ENCODE measurements at regions not wholly inside any gene's neighbourhood (a gene's known extent, or its start where the extent isn't known, plus 50 kb on each side); places are given as distances from the start of the nearest gene placed in this dataset.

DNA sequence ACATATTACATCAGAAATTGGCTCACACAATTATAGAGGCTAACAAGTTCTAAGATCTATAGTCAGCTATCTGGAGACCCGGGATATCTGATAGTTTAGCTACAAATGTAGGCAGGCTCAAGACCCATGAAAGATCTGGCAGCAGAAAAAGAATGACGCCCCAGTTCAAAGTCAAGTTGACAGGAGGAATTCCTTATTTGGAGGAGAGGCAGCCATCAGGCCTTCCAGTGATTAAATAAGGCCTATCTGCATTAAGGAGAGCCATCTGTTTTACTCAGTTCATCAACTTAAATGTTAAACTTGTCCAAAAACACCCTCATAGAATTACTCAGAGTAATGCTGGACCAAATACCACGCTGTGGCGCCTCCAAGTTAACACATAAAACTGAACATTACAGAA lies 1402.6 kb downstream of the FAM181B start:
- TF ChIP-seq MYC (IDR thresholded peaks at IDR 0.05; ENCODE audit: insufficient read depth, insufficient read length, insufficient replicate concordance, low read length, severe bottlenecking) (no peak), RBBP5 (conservative IDR thresholded peaks at IDR 0.05) (no peak), ZNF274 (IDR thresholded peaks at IDR 0.05; ENCODE audit: insufficient read depth, insufficient read length) (no peak), POLR2A (IDR thresholded peaks at IDR 0.05; ENCODE audit: low read depth, low read length) (no peak), ATF7 (IDR thresholded peaks at IDR 0.05; ENCODE audit: low read depth) (no peak), IKZF1 (conservative IDR thresholded peaks at IDR 0.05) (no peak), SREBF1 (IDR thresholded peaks at IDR 0.05; ENCODE audit: low read length) (no peak), CEBPB (IDR thresholded peaks at IDR 0.05; ENCODE audit: borderline replicate concordance in 1 of 2, low read depth in 2 of 2, low read length in 2 of 2) (no peak), POLR2AphosphoS5 (IDR thresholded peaks at IDR 0.05; ENCODE audit: low read length) (no peak)
- TF ChIP-seq, protein P1, sequence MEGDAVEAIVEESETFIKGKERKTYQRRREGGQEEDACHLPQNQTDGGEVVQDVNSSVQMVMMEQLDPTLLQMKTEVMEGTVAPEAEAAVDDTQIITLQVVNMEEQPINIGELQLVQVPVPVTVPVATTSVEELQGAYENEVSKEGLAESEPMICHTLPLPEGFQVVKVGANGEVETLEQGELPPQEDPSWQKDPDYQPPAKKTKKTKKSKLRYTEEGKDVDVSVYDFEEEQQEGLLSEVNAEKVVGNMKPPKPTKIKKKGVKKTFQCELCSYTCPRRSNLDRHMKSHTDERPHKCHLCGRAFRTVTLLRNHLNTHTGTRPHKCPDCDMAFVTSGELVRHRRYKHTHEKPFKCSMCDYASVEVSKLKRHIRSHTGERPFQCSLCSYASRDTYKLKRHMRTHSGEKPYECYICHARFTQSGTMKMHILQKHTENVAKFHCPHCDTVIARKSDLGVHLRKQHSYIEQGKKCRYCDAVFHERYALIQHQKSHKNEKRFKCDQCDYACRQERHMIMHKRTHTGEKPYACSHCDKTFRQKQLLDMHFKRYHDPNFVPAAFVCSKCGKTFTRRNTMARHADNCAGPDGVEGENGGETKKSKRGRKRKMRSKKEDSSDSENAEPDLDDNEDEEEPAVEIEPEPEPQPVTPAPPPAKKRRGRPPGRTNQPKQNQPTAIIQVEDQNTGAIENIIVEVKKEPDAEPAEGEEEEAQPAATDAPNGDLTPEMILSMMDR (IDR thresholded peaks at IDR 0.05 in 2 of 3, conservative IDR thresholded peaks at IDR 0.05 in 1 of 3; ENCODE audit: control insufficient read depth in 2 of 3, extremely low read depth in 1 of 3, insufficient read depth in 1 of 3, low read depth in 3 of 3, low read length in 3 of 3), result no peak
- TF ChIP-seq, protein P2, sequence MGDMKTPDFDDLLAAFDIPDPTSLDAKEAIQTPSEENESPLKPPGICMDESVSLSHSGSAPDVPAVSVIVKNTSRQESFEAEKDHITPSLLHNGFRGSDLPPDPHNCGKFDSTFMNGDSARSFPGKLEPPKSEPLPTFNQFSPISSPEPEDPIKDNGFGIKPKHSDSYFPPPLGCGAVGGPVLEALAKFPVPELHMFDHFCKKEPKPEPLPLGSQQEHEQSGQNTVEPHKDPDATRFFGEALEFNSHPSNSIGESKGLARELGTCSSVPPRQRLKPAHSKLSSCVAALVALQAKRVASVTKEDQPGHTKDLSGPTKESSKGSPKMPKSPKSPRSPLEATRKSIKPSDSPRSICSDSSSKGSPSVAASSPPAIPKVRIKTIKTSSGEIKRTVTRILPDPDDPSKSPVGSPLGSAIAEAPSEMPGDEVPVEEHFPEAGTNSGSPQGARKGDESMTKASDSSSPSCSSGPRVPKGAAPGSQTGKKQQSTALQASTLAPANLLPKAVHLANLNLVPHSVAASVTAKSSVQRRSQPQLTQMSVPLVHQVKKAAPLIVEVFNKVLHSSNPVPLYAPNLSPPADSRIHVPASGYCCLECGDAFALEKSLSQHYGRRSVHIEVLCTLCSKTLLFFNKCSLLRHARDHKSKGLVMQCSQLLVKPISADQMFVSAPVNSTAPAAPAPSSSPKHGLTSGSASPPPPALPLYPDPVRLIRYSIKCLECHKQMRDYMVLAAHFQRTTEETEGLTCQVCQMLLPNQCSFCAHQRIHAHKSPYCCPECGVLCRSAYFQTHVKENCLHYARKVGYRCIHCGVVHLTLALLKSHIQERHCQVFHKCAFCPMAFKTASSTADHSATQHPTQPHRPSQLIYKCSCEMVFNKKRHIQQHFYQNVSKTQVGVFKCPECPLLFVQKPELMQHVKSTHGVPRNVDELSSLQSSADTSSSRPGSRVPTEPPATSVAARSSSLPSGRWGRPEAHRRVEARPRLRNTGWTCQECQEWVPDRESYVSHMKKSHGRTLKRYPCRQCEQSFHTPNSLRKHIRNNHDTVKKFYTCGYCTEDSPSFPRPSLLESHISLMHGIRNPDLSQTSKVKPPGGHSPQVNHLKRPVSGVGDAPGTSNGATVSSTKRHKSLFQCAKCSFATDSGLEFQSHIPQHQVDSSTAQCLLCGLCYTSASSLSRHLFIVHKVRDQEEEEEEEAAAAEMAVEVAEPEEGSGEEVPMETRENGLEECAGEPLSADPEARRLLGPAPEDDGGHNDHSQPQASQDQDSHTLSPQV (IDR thresholded peaks at IDR 0.05), result no peak
- TF ChIP-seq, protein P3, sequence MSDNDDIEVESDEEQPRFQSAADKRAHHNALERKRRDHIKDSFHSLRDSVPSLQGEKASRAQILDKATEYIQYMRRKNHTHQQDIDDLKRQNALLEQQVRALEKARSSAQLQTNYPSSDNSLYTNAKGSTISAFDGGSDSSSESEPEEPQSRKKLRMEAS (IDR thresholded peaks at IDR 0.05; ENCODE audit: low read depth, low read length), result no peak
- TF ChIP-seq, protein P4, sequence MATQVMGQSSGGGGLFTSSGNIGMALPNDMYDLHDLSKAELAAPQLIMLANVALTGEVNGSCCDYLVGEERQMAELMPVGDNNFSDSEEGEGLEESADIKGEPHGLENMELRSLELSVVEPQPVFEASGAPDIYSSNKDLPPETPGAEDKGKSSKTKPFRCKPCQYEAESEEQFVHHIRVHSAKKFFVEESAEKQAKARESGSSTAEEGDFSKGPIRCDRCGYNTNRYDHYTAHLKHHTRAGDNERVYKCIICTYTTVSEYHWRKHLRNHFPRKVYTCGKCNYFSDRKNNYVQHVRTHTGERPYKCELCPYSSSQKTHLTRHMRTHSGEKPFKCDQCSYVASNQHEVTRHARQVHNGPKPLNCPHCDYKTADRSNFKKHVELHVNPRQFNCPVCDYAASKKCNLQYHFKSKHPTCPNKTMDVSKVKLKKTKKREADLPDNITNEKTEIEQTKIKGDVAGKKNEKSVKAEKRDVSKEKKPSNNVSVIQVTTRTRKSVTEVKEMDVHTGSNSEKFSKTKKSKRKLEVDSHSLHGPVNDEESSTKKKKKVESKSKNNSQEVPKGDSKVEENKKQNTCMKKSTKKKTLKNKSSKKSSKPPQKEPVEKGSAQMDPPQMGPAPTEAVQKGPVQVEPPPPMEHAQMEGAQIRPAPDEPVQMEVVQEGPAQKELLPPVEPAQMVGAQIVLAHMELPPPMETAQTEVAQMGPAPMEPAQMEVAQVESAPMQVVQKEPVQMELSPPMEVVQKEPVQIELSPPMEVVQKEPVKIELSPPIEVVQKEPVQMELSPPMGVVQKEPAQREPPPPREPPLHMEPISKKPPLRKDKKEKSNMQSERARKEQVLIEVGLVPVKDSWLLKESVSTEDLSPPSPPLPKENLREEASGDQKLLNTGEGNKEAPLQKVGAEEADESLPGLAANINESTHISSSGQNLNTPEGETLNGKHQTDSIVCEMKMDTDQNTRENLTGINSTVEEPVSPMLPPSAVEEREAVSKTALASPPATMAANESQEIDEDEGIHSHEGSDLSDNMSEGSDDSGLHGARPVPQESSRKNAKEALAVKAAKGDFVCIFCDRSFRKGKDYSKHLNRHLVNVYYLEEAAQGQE (IDR thresholded peaks at IDR 0.05; ENCODE audit: low read depth, low read length), result no peak
